ENCODE measurements at regions not wholly inside any gene's neighbourhood (a gene's known extent, or its start where the extent isn't known, plus 50 kb on each side); places are given as distances from the start of the nearest gene placed in this dataset.

DNA sequence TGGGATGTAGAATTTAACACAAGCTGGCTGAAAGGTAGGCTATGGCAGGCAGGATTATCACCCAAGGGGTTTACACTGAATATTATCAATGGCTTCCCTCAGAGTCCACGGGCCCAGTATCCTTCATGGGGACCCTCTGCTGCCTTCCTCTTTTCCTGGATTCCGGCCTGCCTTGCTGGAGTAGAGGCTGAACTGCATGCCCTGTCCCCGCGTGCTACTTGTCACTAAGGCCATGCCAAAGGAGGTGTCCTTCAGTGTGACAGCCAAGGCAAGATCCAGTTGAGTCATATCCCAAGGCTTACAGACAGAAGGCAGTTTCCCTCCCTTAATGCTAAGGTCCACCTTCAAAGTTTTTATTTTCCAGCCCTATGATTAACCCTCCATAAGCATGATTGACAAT, 156.3 kb downstream of the CYP26B1 start:
- TF ChIP-seq, protein P1, sequence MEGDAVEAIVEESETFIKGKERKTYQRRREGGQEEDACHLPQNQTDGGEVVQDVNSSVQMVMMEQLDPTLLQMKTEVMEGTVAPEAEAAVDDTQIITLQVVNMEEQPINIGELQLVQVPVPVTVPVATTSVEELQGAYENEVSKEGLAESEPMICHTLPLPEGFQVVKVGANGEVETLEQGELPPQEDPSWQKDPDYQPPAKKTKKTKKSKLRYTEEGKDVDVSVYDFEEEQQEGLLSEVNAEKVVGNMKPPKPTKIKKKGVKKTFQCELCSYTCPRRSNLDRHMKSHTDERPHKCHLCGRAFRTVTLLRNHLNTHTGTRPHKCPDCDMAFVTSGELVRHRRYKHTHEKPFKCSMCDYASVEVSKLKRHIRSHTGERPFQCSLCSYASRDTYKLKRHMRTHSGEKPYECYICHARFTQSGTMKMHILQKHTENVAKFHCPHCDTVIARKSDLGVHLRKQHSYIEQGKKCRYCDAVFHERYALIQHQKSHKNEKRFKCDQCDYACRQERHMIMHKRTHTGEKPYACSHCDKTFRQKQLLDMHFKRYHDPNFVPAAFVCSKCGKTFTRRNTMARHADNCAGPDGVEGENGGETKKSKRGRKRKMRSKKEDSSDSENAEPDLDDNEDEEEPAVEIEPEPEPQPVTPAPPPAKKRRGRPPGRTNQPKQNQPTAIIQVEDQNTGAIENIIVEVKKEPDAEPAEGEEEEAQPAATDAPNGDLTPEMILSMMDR (IDR thresholded peaks at IDR 0.05; ENCODE audit: low read depth, low read length): no peak
- TF ChIP-seq EZH2phosphoT487 (IDR thresholded peaks at IDR 0.05; ENCODE audit: low read depth): no peak
- H3K9ac ChIP-seq (ENCODE audit: low read length): no peak overlapping the region
- no peaks in the 10 kb centered on the region for H3K79me2 ChIP-seq (ENCODE audit: low read length)
- H3K36me3 ChIP-seq (replicated peaks; ENCODE audit: low read depth, low read length): no peaks in the 10 kb centered on the region
- no peak overlapping the region for H3K4me3 ChIP-seq (ENCODE audit: low read length)
- H3K27me3 ChIP-seq (ENCODE audit: low read depth, low read length): peaks cover 8% of the 10 kb centered on the region; the same call in 1 of the 2 replicates
- H3K4me2 ChIP-seq (ENCODE audit: low read length): no peak overlapping the region
- no peaks in the 10 kb centered on the region for H3K4me1 ChIP-seq (ENCODE audit: low read length)
- no peaks in the 10 kb centered on the region for H4K20me1 ChIP-seq (ENCODE audit: insufficient read depth, low read length)
- no peak overlapping the region for H2AFZ ChIP-seq (ENCODE audit: low read depth, low read length)
- no peak overlapping the region for H3K27ac ChIP-seq (ENCODE audit: low read length)
- no peaks in the 10 kb centered on the region for H3K9me3 ChIP-seq (ENCODE audit: insufficient read depth, low read length)

DNA sequence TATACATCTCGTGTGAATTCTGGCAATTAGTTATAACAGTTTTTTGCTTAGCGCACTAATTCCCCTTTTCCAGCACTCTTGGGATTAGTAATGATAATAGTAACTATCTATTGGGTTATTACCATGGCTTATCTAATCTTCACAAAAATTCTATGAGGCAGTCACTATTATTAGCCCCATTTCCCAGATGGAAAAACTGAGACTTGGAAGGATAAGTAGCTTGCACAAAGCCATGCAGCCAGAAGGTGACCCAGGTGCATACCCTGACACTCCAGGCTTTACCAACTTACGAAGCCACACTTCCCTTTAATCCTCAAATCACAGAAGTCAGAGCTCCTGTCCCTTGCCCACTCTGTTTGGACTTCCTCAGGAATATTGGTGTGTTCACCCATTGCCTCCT, 156.8 kb downstream of the CYP26B1 start:
- Histone ChIP-seq H3K4me2 (ENCODE audit: low read length) (no peak overlapping the region), H3K4me3 (ENCODE audit: low read length) (no peak overlapping the region), H3K27me3 (ENCODE audit: low read depth, low read length) (peaks cover 8% of the 10 kb centered on the region; the same call in 1 of the 2 replicates), H3K4me1 (ENCODE audit: low read length) (no peaks in the 10 kb centered on the region), H4K20me1 (ENCODE audit: insufficient read depth, low read length) (no peaks in the 10 kb centered on the region), H3K9ac (ENCODE audit: low read length) (no peak overlapping the region), H3K9me3 (ENCODE audit: insufficient read depth, low read length) (no peaks in the 10 kb centered on the region), H3K27ac (ENCODE audit: low read length) (no peak overlapping the region), H2AFZ (ENCODE audit: low read depth, low read length) (no peak overlapping the region), H3K79me2 (ENCODE audit: low read length) (no peaks in the 10 kb centered on the region), H3K36me3 (replicated peaks; ENCODE audit: low read depth, low read length) (no peaks in the 10 kb centered on the region)
- TF ChIP-seq, protein P1 (IDR thresholded peaks at IDR 0.05; ENCODE audit: low read depth, low read length): no peak
- no peak for TF ChIP-seq EZH2phosphoT487 (IDR thresholded peaks at IDR 0.05; ENCODE audit: low read depth)

DNA sequence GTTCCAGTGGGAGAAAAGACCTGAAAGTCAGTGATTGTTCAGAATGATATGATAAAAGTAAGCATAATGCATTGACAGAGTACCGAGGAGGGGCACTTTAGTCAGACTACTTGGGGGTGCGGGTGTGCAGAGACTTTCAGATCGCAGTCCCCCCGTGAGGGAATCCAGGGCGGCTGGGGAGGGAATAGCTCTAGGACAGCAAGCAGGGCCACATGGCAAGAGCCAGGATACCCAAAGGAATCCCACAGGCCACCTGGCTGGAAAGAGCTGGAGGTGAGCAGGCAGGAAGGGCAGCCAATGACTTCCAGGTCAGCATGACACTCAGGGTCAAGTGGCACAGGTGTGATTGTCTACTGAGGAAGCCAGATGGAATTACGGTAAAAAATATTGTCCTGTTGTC, 157.5 kb downstream of the CYP26B1 start:
- peaks cover 8% of the 10 kb centered on the region; the same call in 1 of the 2 replicates for H3K27me3 ChIP-seq (ENCODE audit: low read depth, low read length)
- H3K4me2 ChIP-seq (ENCODE audit: low read length): no peak overlapping the region
- no peak overlapping the region for H3K27ac ChIP-seq (ENCODE audit: low read length)
- H2AFZ ChIP-seq (ENCODE audit: low read depth, low read length): no peak overlapping the region
- H4K20me1 ChIP-seq (ENCODE audit: insufficient read depth, low read length): no peaks in the 10 kb centered on the region
- H3K9ac ChIP-seq (ENCODE audit: low read length): no peak overlapping the region
- H3K79me2 ChIP-seq (ENCODE audit: low read length): no peaks in the 10 kb centered on the region
- no peaks in the 10 kb centered on the region for H3K9me3 ChIP-seq (ENCODE audit: insufficient read depth, low read length)
- no peaks in the 10 kb centered on the region for H3K36me3 ChIP-seq (replicated peaks; ENCODE audit: low read depth, low read length)
- H3K4me1 ChIP-seq (ENCODE audit: low read length): no peaks in the 10 kb centered on the region
- H3K4me3 ChIP-seq (ENCODE audit: low read length): no peak overlapping the region
- TF ChIP-seq, protein P1 (IDR thresholded peaks at IDR 0.05; ENCODE audit: low read depth, low read length): no peak
- no peak for TF ChIP-seq EZH2phosphoT487 (IDR thresholded peaks at IDR 0.05; ENCODE audit: low read depth)

DNA sequence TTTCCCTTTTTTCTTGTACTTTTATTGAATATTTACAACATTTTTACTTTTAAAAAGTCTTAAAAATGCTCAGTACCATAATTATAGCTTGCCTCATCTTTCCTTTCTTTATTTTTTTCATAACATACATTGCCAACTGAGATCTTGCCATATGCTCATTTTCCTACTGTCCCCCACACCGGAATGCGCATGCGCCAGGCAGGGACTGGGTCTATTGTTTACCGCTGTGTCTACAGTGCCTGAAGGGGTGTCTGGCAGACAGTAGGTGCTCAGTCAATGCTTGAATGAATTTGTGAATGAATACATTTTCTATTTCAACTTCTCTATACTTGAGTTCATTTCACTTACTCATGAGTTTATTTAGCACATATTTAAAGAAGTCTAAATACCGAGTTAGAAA, 158.0 kb downstream of the CYP26B1 start:
- no peaks in the 10 kb centered on the region for H3K4me1 ChIP-seq (ENCODE audit: low read length)
- no peak overlapping the region for H3K9ac ChIP-seq (ENCODE audit: low read length)
- TF ChIP-seq, protein P1 (IDR thresholded peaks at IDR 0.05; ENCODE audit: low read depth, low read length): no peak
- TF ChIP-seq EZH2phosphoT487 (IDR thresholded peaks at IDR 0.05; ENCODE audit: low read depth): no peak
- H3K4me2 ChIP-seq (ENCODE audit: low read length): no peak overlapping the region
- H2AFZ ChIP-seq (ENCODE audit: low read depth, low read length): no peak overlapping the region
- peaks cover 8% of the 10 kb centered on the region; the same call in 1 of the 2 replicates for H3K27me3 ChIP-seq (ENCODE audit: low read depth, low read length)
- no peaks in the 10 kb centered on the region for H3K9me3 ChIP-seq (ENCODE audit: insufficient read depth, low read length)
- H3K27ac ChIP-seq (ENCODE audit: low read length): no peak overlapping the region
- H3K4me3 ChIP-seq (ENCODE audit: low read length): no peak overlapping the region
- H4K20me1 ChIP-seq (ENCODE audit: insufficient read depth, low read length): no peaks in the 10 kb centered on the region
- no peaks in the 10 kb centered on the region for H3K36me3 ChIP-seq (replicated peaks; ENCODE audit: low read depth, low read length)
- no peaks in the 10 kb centered on the region for H3K79me2 ChIP-seq (ENCODE audit: low read length)
